Neuronal stem cell (in vitro differentiated cells): ENCODE measurements at regions not wholly inside any gene's neighbourhood (a gene's known extent, or its start where the extent isn't known, plus 50 kb on each side); places are given as distances from the start of the nearest gene placed in this dataset.

Source experiments
- DNase-seq: peaks from one replicate; pipeline ENCODE4 v3.0.0-alpha.2; 2013; ENCODE audit warnings: low spot score
- H2AFZ ChIP-seq: one replicate; pipeline ENCODE4 v1.6.1; 2013; ENCODE audit warnings: mild to moderate bottlenecking, low read length, inconsistent platforms
- H2AK5ac ChIP-seq: 2 replicates; pipeline ENCODE4 v1.6.1; 2013; ENCODE audit warnings: low read depth, mild to moderate bottlenecking, inconsistent platforms, low read length, moderate library complexity, mixed read lengths
- H2BK120ac ChIP-seq: 2 replicates; pipeline ENCODE4 v1.6.1; 2013; ENCODE audit warnings: low read depth, mild to moderate bottlenecking, inconsistent platforms, low read length, moderate library complexity, mixed read lengths
- H2BK12ac ChIP-seq: one replicate; pipeline ENCODE4 v1.6.1; 2013; ENCODE audit warnings: low read length, inconsistent platforms
- H2BK15ac ChIP-seq: 2 replicates; pipeline ENCODE4 v1.6.1; 2013; ENCODE audit warnings: mild to moderate bottlenecking, low read length, inconsistent platforms, mixed read lengths
- H2BK5ac ChIP-seq: one replicate; pipeline ENCODE4 v1.6.1; 2013; ENCODE audit warnings: inconsistent platforms, mild to moderate bottlenecking, low read length, moderate library complexity
- H3K14ac ChIP-seq: one replicate; pipeline ENCODE4 v1.6.1; 2013; ENCODE audit warnings: low read length, inconsistent platforms
- H3K18ac ChIP-seq: 2 replicates; pipeline ENCODE4 v1.6.1; 2013; ENCODE audit warnings: low read length, inconsistent platforms
- H3K23ac ChIP-seq: 2 replicates; pipeline ENCODE4 v1.6.1; 2013; ENCODE audit warnings: low read depth, mild to moderate bottlenecking, mixed read lengths, low read length, inconsistent platforms; ENCODE audit not compliant: poor library complexity
- H3K27ac ChIP-seq: replicated peaks from 3 replicates; pipeline ENCODE4 v1.5.1; 2013; ENCODE audit warnings: low read length, inconsistent platforms
- H3K27me3 ChIP-seq, 3 experiments: 2 replicates each; pipeline ENCODE4 v1.6.1; 2013; ENCODE audit warnings: low read length in 3 of 3, mild to moderate bottlenecking in 2 of 3, inconsistent platforms in 1 of 3, low read depth in 1 of 3, mixed read lengths in 1 of 3, moderate library complexity in 1 of 3; ENCODE audit not compliant: control insufficient read depth in 3 of 3, insufficient read depth in 3 of 3
- H3K36me3 ChIP-seq, 2 donors: replicated peaks in 1 of 2; 2 replicates each; pipeline ENCODE4 v1.6.1; 2013; ENCODE audit warnings: low read length in 2 of 2; ENCODE audit not compliant: control insufficient read depth in 2 of 2, insufficient read depth in 2 of 2
- H3K4ac ChIP-seq: 2 replicates; pipeline ENCODE4 v1.6.1; 2013; ENCODE audit warnings: inconsistent platforms, mild to moderate bottlenecking, low read length, moderate library complexity
- H3K4me1 ChIP-seq, 2 donors: 1 replicate in 1 of 2; 2 replicates in 1 of 2; pipeline ENCODE4 v1.6.1; 2013; ENCODE audit warnings: low read length in 2 of 2, low read depth in 1 of 2; ENCODE audit not compliant: control insufficient read depth in 2 of 2, insufficient read depth in 1 of 2
- H3K4me2 ChIP-seq: one replicate; pipeline ENCODE4 v1.6.1; 2013; ENCODE audit warnings: mild to moderate bottlenecking, low read length, inconsistent platforms; ENCODE audit not compliant: insufficient read depth, poor library complexity, severe bottlenecking
- H3K4me3 ChIP-seq, 2 donors: 2 replicates each; pipeline ENCODE4 v1.5.1; 2013; ENCODE audit warnings: low read length in 2 of 2, mild to moderate bottlenecking in 2 of 2, inconsistent platforms in 1 of 2, moderate library complexity in 1 of 2
- H3K79me1 ChIP-seq: one replicate; pipeline ENCODE4 v1.6.1; 2013; ENCODE audit warnings: low read depth, mild to moderate bottlenecking, inconsistent platforms, low read length, moderate library complexity
- H3K9ac ChIP-seq: one replicate; pipeline ENCODE4 v1.6.1; 2013; ENCODE audit warnings: mild to moderate bottlenecking, low read depth, low read length, inconsistent platforms; ENCODE audit not compliant: poor library complexity
- H3K9me3 ChIP-seq, 2 donors: replicated peaks in 1 of 2; 2 replicates each; pipeline versions ENCODE3 to v1.6.1; 2013; ENCODE audit warnings: low read length in 2 of 2, mild to moderate bottlenecking in 2 of 2, inconsistent platforms in 1 of 2, low read depth in 1 of 2, mixed read lengths in 1 of 2, moderate library complexity in 1 of 2; ENCODE audit not compliant: control insufficient read depth in 2 of 2, insufficient read depth in 1 of 2
- H4K8ac ChIP-seq: one replicate; pipeline ENCODE4 v1.6.1; 2013; ENCODE audit warnings: low read depth, mild to moderate bottlenecking, inconsistent platforms, low read length, moderate library complexity
- H4K91ac ChIP-seq: one replicate; pipeline ENCODE4 v1.6.1; 2013; ENCODE audit warnings: low read length, low read depth, mild to moderate bottlenecking, inconsistent platforms; ENCODE audit not compliant: poor library complexity
- WGBS, 2 donors: extraction: QIAGEN DNeasy Blood & Tissue Kit; methylation state at CpG; one replicate each; pipeline ENCODE4 v1.1.7; 2013; ENCODE audit warnings: missing lambda C conversion rate in 2 of 2, mixed read lengths in 1 of 2; ENCODE audit not compliant: insufficient read length in 2 of 2, insufficient replicate concordance in 1 of 2; ENCODE audit errors: extremely low coverage in 2 of 2; 5-methylcytosine and 5-hydroxymethylcytosine counted together

GRCh38 chr3:189567766-189568420, 63.3 kb upstream of the TP63 start:
- Histone ChIP-seq H2AK5ac (no peak overlapping the region), H3K4me2 (no peak overlapping the region), H3K14ac (no peak overlapping the region), H3K36me3 (no peaks in the 10 kb centered on the region), H3K9ac (no peak overlapping the region), H2BK15ac (no peak overlapping the region), H3K4me1 (no peaks in the 10 kb centered on the region), H3K27me3 (no peaks in the 10 kb centered on the region), H4K8ac (no peak overlapping the region), H2BK120ac (no peak overlapping the region), H3K23ac (no peak overlapping the region), H3K27ac (no peak overlapping the region), H4K91ac (no peak overlapping the region), H3K4me3 (no peak overlapping the region), H2BK5ac (no peak overlapping the region), H3K4ac (no peak overlapping the region), H3K9me3 (no peaks in the 10 kb centered on the region), H2AFZ (no peak overlapping the region), H3K79me1 (no peaks in the 10 kb centered on the region), H2BK12ac (no peak overlapping the region), H3K18ac (no peak overlapping the region)
- DNase-seq = no peak
- WGBS, 2 donors = no CpG with 5 or more reads among the region's 3 CpGs

GRCh38 chr3:189568961-189569360, 62.2 kb upstream of the TP63 start:
- no peaks in the 10 kb centered on the region for H3K79me1 ChIP-seq

GRCh38 chr3:189569473-189569872, 61.7 kb upstream of the TP63 start:
- Histone ChIP-seq H2BK15ac (no peak overlapping the region), H3K27me3 (no peaks in the 10 kb centered on the region), H3K79me1 (no peaks in the 10 kb centered on the region), H3K9me3 (no peaks in the 10 kb centered on the region), H3K23ac (no peak overlapping the region), H3K9ac (no peak overlapping the region), H3K4me2 (no peak overlapping the region), H2AFZ (no peak overlapping the region), H4K91ac (no peak overlapping the region), H4K8ac (no peak overlapping the region), H3K27ac (no peak overlapping the region), H2AK5ac (no peak overlapping the region), H3K14ac (no peak overlapping the region), H3K4me3 (no peak overlapping the region), H2BK12ac (no peak overlapping the region), H3K4ac (no peak overlapping the region), H3K18ac (no peak overlapping the region), H2BK5ac (no peak overlapping the region), H2BK120ac (no peak overlapping the region), H3K4me1 (no peaks in the 10 kb centered on the region), H3K36me3 (no peaks in the 10 kb centered on the region)
- no peak for DNase-seq
- no CpG with 5 or more reads among the region's 4 CpGs for whole genome bisulfite sequencing, 2 donors

More at GRCh38 chr3:189568961-189569360, 62.2 kb upstream of the TP63 start:
- Histone ChIP-seq H3K9me3 (no peaks in the 10 kb centered on the region), H2AK5ac (no peak overlapping the region), H2BK12ac (no peak overlapping the region), H2BK5ac (no peak overlapping the region), H3K14ac (no peak overlapping the region), H3K18ac (no peak overlapping the region), H4K8ac (no peak overlapping the region), H4K91ac (no peak overlapping the region), H3K27me3 (no peaks in the 10 kb centered on the region), H3K27ac (no peak overlapping the region), H3K4me1 (no peaks in the 10 kb centered on the region), H2BK120ac (no peak overlapping the region), H3K4me2 (no peak overlapping the region), H3K36me3 (no peaks in the 10 kb centered on the region), H3K4me3 (no peak overlapping the region), H2AFZ (no peak overlapping the region), H3K9ac (no peak overlapping the region), H2BK15ac (no peak overlapping the region), H3K23ac (no peak overlapping the region), H3K4ac (no peak overlapping the region)
- DNase-seq = no peak
- no CpG with 5 or more reads among the region's 4 CpGs for WGBS, 2 donors

- H3K9ac ChIP-seq = no peak overlapping the region
- no peak overlapping the region for H3K4me2 ChIP-seq
- no peak overlapping the region for H3K4ac ChIP-seq
- H3K23ac ChIP-seq = no peak overlapping the region
- no peak overlapping the region for H2BK5ac ChIP-seq
- H3K18ac ChIP-seq = no peak overlapping the region
- H3K14ac ChIP-seq = no peak overlapping the region
- H3K27ac ChIP-seq = no peak overlapping the region
- no peak overlapping the region for H4K91ac ChIP-seq
- no peak overlapping the region for H2AK5ac ChIP-seq
- no peaks in the 10 kb centered on the region for H3K9me3 ChIP-seq
- H2BK12ac ChIP-seq = no peak overlapping the region
- no peak overlapping the region for H4K8ac ChIP-seq
- no peak for DNase-seq
- H3K4me1 ChIP-seq = no peaks in the 10 kb centered on the region
- no peak overlapping the region for H2AFZ ChIP-seq
- H3K36me3 ChIP-seq = no peaks in the 10 kb centered on the region
- no peak overlapping the region for H2BK15ac ChIP-seq
- no peak overlapping the region for H2BK120ac ChIP-seq
- H3K27me3 ChIP-seq = no peaks in the 10 kb centered on the region
- H3K4me3 ChIP-seq = no peak overlapping the region
- no peaks in the 10 kb centered on the region for H3K79me1 ChIP-seq
Measured at GRCh38 chr3:189570916-189571315, 60.3 kb upstream of the TP63 start.
